ENCODE measurements at regions not wholly inside any gene's neighbourhood (a gene's known extent, or its start where the extent isn't known, plus 50 kb on each side); places are given as distances from the start of the nearest gene placed in this dataset.

DNA sequence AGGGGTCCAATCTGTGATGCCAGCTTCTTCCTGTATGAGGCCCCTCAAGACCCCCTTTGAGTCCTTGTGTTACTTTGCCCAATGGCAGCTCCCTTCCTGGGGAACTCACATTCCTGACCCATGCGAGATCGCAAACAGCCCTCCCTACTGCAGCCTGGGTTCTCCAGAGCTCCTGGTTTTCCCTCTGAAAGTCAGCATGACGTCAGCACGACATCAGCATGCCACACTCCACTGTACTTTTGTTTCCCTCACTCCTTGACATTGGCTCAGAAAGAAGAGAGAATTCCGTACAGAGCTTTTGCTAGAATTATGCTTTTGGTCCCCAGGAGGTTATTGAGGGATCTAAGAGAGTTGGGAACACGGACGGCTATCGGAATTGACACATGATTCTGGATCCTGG is 168.1 kb upstream of the PIRT start:
- TF ChIP-seq CTCF (IDR thresholded peaks at IDR 0.05) (no peak), POLR2A (IDR thresholded peaks at IDR 0.05) (no peak)
